Globus pallidus (tissue), 1 donor: ENCODE measurements at regions not wholly inside any gene's neighbourhood (a gene's known extent, or its start where the extent isn't known, plus 50 kb on each side); places are given as distances from the start of the nearest gene placed in this dataset.
"Not testable (repeated sequence)": the region's sequence is repeated elsewhere in the genome, so short reads cannot be mapped to it uniquely, and the experiment has no call there.

Experiments used
- DNase-seq: peaks from one replicate; pipeline ENCODE4 v3.0.0-alpha.2; 2015; ENCODE audit warnings: low spot score

GRCh38 chr3:5545719-5546118 is 358.2 kb downstream of the EDEM1 start:
- no peak for DNase-seq

GRCh38 chr3:5553203-5553602 is 365.7 kb downstream of the EDEM1 start:
- no peak for DNase-seq

GRCh38 chr3:5554245-5554747 is 366.8 kb downstream of the EDEM1 start:
- DNase-seq: no peak

GRCh38 chr3:5560199-5560598 is 372.7 kb downstream of the EDEM1 start:
- DNase-seq: no peak

- no peak for DNase-seq
Observed at GRCh38 chr3:5563537-5564277, 376.2 kb downstream of the EDEM1 start.

- no peak for DNase-seq
Observed at GRCh38 chr3:5564278-5564666, 376.8 kb downstream of the EDEM1 start.

- no peak for DNase-seq
Observed at GRCh38 chr3:5565026-5565425, 377.5 kb downstream of the EDEM1 start.

- no peak for DNase-seq
Observed at GRCh38 chr3:5567113-5567512, 379.6 kb downstream of the EDEM1 start.

- DNase-seq: no peak
Observed at GRCh38 chr3:5568451-5568850, 380.9 kb downstream of the EDEM1 start.

- no peak for DNase-seq
Observed at GRCh38 chr3:5569152-5569551, 381.6 kb downstream of the EDEM1 start.

- DNase-seq: peak; percentile 30
Observed at GRCh38 chr3:5572168-5572567, 384.7 kb downstream of the EDEM1 start.

- DNase-seq: no peak
Observed at GRCh38 chr3:5576277-5577011, 388.9 kb downstream of the EDEM1 start.

GRCh38 chr3:5579139-5579602 is 391.7 kb downstream of the EDEM1 start:
- DNase-seq: no peak

GRCh38 chr3:5579946-5580345 is 392.4 kb downstream of the EDEM1 start:
- no peak for DNase-seq

- DNase-seq: no peak
Observed at GRCh38 chr3:5580826-5581225, 393.3 kb downstream of the EDEM1 start.

GRCh38 chr3:5581743-5582142 is 394.2 kb downstream of the EDEM1 start:
- DNase-seq: no peak

GRCh38 chr3:5583920-5584319 is 396.4 kb downstream of the EDEM1 start:
- DNase-seq: no peak

GRCh38 chr3:5585085-5585484 is 397.6 kb downstream of the EDEM1 start:
- no peak for DNase-seq

GRCh38 chr3:5606884-5607472 is 419.5 kb downstream of the EDEM1 start:
- no peak for DNase-seq

GRCh38 chr3:5607581-5607980 is 420.1 kb downstream of the EDEM1 start:
- no peak for DNase-seq

GRCh38 chr3:5608971-5609370 is 421.5 kb downstream of the EDEM1 start:
- not testable (repeated sequence) for DNase-seq

- DNase-seq: no peak
Observed at GRCh38 chr3:5613599-5613998, 426.1 kb downstream of the EDEM1 start.

GRCh38 chr3:5616873-5617272 is 429.4 kb downstream of the EDEM1 start:
- DNase-seq: no peak
